ENCODE measurements at regions not wholly inside any gene's neighbourhood (a gene's known extent, or its start where the extent isn't known, plus 50 kb on each side); places are given as distances from the start of the nearest gene placed in this dataset.

DNA sequence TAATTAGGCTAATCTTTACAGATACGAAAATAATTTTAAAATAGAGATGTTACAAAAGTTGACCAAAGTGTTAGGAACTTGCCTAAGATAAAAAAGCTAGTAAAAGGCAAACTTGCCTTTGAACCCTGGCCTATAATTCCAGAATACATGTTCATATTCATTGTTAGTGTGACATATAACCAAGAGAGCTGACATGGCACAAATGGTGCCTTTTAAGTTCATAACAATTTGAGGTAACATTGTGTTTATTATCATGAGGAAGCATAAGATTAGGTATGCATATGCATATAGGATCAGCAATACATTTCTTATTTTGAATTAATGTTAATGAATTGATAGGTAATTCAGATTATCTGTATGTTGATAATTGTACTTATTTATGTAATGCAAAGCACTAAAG is 1537.9 kb upstream of the PRR20A start:
- no peak overlapping the region for H3K4me3 ChIP-seq (ENCODE audit: low read depth, low read length)
- no peak for DNase-seq (ENCODE audit: low read depth, low spot score)
- no peak for TF ChIP-seq CTCF (IDR thresholded peaks at IDR 0.05; ENCODE audit: low read depth, low read length)
- ChIA-PET CTCF (no interaction called here), POLR2A (no interaction called here)
- H3K27ac ChIP-seq (ENCODE audit: low read depth, low read length), result no peak overlapping the region
- no peaks in the 10 kb centered on the region for H3K27me3 ChIP-seq (ENCODE audit: control insufficient read depth, insufficient read depth, low read length)
- H3K9me3 ChIP-seq (ENCODE audit: control insufficient read depth, insufficient read depth, low read length), result peaks cover 17% of the 10 kb centered on the region

GRCh38 chr13:55606045-55606665 is 1534.6 kb upstream of the PRR20A start:
- POLR2A ChIA-PET, result no interaction called here
- Histone ChIP-seq H3K27me3 (ENCODE audit: control insufficient read depth, insufficient read depth, low read length) (no peaks in the 10 kb centered on the region), H3K4me3 (ENCODE audit: low read depth, low read length) (no peak overlapping the region), H3K9me3 (ENCODE audit: control insufficient read depth, insufficient read depth, low read length) (peaks cover 21% of the 10 kb centered on the region), H3K27ac (ENCODE audit: low read depth, low read length) (no peak overlapping the region)
- DNase-seq (ENCODE audit: low read depth, low spot score), result no peak
- CTCF ChIA-PET, result no interaction called here
- TF ChIP-seq CTCF (IDR thresholded peaks at IDR 0.05; ENCODE audit: low read depth, low read length), result no peak

DNA sequence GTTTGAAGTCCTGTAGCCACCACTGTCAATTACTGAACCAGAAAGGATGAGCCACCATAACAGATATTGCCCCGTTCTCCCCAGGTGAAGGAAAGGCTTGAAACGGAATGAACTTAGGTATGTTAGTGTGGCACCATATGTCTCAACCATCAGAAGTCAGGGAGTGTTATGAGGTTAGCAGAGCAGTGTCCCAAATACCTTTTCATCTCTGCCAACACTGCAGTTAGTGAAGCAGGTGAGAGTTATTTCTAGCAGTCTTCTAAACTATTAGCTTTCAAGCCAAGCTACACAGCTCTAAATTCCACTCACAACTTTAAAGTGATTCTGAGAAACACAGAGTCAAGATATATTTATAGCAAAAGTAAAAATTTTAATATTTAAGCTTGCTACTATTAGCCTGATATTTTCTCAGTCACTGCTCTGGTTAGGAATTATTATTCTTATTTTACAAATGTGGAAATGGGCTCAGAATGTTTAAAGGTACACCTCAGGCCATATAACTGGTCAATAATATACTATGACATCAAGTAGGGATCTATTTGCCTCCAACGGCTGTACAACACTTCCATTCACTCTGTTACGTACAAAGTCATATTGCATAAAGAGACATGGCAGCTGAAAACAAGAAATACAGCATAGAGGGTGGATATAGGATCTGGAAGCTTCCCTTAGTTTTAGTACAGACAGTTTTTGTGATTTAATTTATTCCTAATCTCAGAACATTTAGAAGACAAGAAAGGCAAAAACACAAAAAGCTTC is 1527.1 kb upstream of the PRR20A start:
- Histone ChIP-seq H3K27me3 (ENCODE audit: control insufficient read depth, insufficient read depth, low read length) (no peaks in the 10 kb centered on the region), H3K9me3 (ENCODE audit: control insufficient read depth, insufficient read depth, low read length) (peaks cover 7% of the 10 kb centered on the region; the same call in 1 of the 2 replicates), H3K4me3 (ENCODE audit: low read depth, low read length) (no peak overlapping the region), H3K27ac (ENCODE audit: low read depth, low read length) (no peak overlapping the region)
- no peak for TF ChIP-seq CTCF (IDR thresholded peaks at IDR 0.05; ENCODE audit: low read depth, low read length)
- no peak for DNase-seq (ENCODE audit: low read depth, low spot score)
- CTCF ChIA-PET, result no interaction called here
- POLR2A ChIA-PET, result no interaction called here

GRCh38 chr13:55615081-55615480 is 1525.6 kb upstream of the PRR20A start:
- Histone ChIP-seq H3K27me3 (ENCODE audit: control insufficient read depth, insufficient read depth, low read length) (no peaks in the 10 kb centered on the region), H3K27ac (ENCODE audit: low read depth, low read length) (no peak overlapping the region), H3K4me3 (ENCODE audit: low read depth, low read length) (no peak overlapping the region), H3K9me3 (ENCODE audit: control insufficient read depth, insufficient read depth, low read length) (peaks cover 4% of the 10 kb centered on the region; the same call in 1 of the 2 replicates)
- ChIA-PET POLR2A (no interaction called here), CTCF (no interaction called here)
- no peak for TF ChIP-seq CTCF (IDR thresholded peaks at IDR 0.05; ENCODE audit: low read depth, low read length)
- DNase-seq (ENCODE audit: low read depth, low spot score), result no peak

GRCh38 chr13:55617241-55617640 is 1523.5 kb upstream of the PRR20A start:
- Histone ChIP-seq H3K27ac (ENCODE audit: low read depth, low read length) (no peak overlapping the region), H3K9me3 (ENCODE audit: control insufficient read depth, insufficient read depth, low read length) (peaks cover 4% of the 10 kb centered on the region; the same call in 1 of the 2 replicates), H3K27me3 (ENCODE audit: control insufficient read depth, insufficient read depth, low read length) (no peaks in the 10 kb centered on the region), H3K4me3 (ENCODE audit: low read depth, low read length) (no peak overlapping the region)
- ChIA-PET POLR2A (no interaction called here), CTCF (no interaction called here)
- no peak for TF ChIP-seq CTCF (IDR thresholded peaks at IDR 0.05; ENCODE audit: low read depth, low read length)
- no peak for DNase-seq (ENCODE audit: low read depth, low spot score)

Data from AG04450 (cell line).